Trophoblast cell (in vitro differentiated cells and primary cell): ENCODE measurements at regions not wholly inside any gene's neighbourhood (a gene's known extent, or its start where the extent isn't known, plus 50 kb on each side); places are given as distances from the start of the nearest gene placed in this dataset.
A peak's percentile ranks its signal among the peaks of the same experiment; 100 is the strongest.

Experiments
- DNase-seq, 2 donors: peaks; one replicate each; pipeline ENCODE4 v3.0.0-alpha.2; 2016
- H2AFZ ChIP-seq: 2 replicates; pipeline ENCODE4 v1.6.1; 2013; ENCODE audit warnings: low read length, moderate library complexity, mild to moderate bottlenecking; ENCODE audit not compliant: insufficient read depth, poor library complexity
- H2AK5ac ChIP-seq: 2 replicates; pipeline ENCODE4 v1.6.1; 2013; ENCODE audit warnings: mild to moderate bottlenecking, low read length
- H2BK120ac ChIP-seq: 2 replicates; pipeline ENCODE4 v1.6.1; 2013; ENCODE audit warnings: low read length, mild to moderate bottlenecking, moderate library complexity; ENCODE audit not compliant: insufficient read depth, poor library complexity
- H2BK12ac ChIP-seq: 2 replicates; pipeline ENCODE4 v1.6.1; 2013; ENCODE audit warnings: mild to moderate bottlenecking, low read length, moderate library complexity
- H2BK5ac ChIP-seq: 2 replicates; pipeline ENCODE4 v1.6.1; 2013; ENCODE audit warnings: low read length, low read depth, moderate library complexity, mild to moderate bottlenecking; ENCODE audit not compliant: poor library complexity
- H3K14ac ChIP-seq: 2 replicates; pipeline ENCODE4 v1.6.1; 2013; ENCODE audit warnings: mild to moderate bottlenecking, low read length
- H3K18ac ChIP-seq: 2 replicates; pipeline ENCODE4 v1.6.1; 2013; ENCODE audit warnings: mild to moderate bottlenecking, low read length
- H3K23ac ChIP-seq: 2 replicates; pipeline ENCODE4 v1.6.1; 2013; ENCODE audit warnings: low read length
- H3K27ac ChIP-seq: 2 replicates; pipeline ENCODE4 v1.5.1; 2013; ENCODE audit warnings: low read depth, mild to moderate bottlenecking, inconsistent platforms, low read length, moderate library complexity
- H3K27me3 ChIP-seq: 2 replicates; pipeline ENCODE4 v1.6.1; 2013; ENCODE audit warnings: inconsistent platforms, mild to moderate bottlenecking, low read length, moderate library complexity; ENCODE audit not compliant: insufficient read depth
- H3K36me3 ChIP-seq, 2 experiments: 1 replicate in 1 of 2; 2 replicates in 1 of 2; pipeline ENCODE4 v1.6.1; 2013; ENCODE audit warnings: low read length in 2 of 2, mild to moderate bottlenecking in 2 of 2, moderate library complexity in 1 of 2; ENCODE audit not compliant: insufficient read depth in 2 of 2, control insufficient read depth in 1 of 2
- H3K4ac ChIP-seq: 2 replicates; pipeline ENCODE4 v1.6.1; 2013; ENCODE audit warnings: low read depth, mild to moderate bottlenecking, low read length, moderate library complexity
- H3K4me1 ChIP-seq, 2 experiments: 1 replicate in 1 of 2; 2 replicates in 1 of 2; pipeline ENCODE4 v1.6.1; 2013; ENCODE audit warnings: low read length in 2 of 2, mild to moderate bottlenecking in 2 of 2, moderate library complexity in 1 of 2; ENCODE audit not compliant: insufficient read depth in 2 of 2, control insufficient read depth in 1 of 2
- H3K4me2 ChIP-seq: 2 replicates; pipeline ENCODE4 v1.6.1; 2013; ENCODE audit warnings: inconsistent platforms, mild to moderate bottlenecking, low read length, moderate library complexity
- H3K4me3 ChIP-seq: 2 replicates; pipeline ENCODE4 v1.5.1; 2013; ENCODE audit warnings: mild to moderate bottlenecking, low read depth, low read length, inconsistent platforms
- H3K79me1 ChIP-seq: one replicate; pipeline ENCODE4 v1.6.1; 2013; ENCODE audit warnings: low read length
- H3K79me2 ChIP-seq: 2 replicates; pipeline ENCODE4 v1.6.1; 2013; ENCODE audit warnings: low read length, mild to moderate bottlenecking; ENCODE audit not compliant: control insufficient read depth, insufficient read depth, poor library complexity
- H3K9ac ChIP-seq: 2 replicates; pipeline ENCODE4 v1.6.1; 2013; ENCODE audit warnings: mild to moderate bottlenecking, low read length
- H3K9me3 ChIP-seq: 2 replicates; pipeline ENCODE4 v1.6.1; 2013; ENCODE audit warnings: low read depth, mild to moderate bottlenecking, control low read depth, inconsistent platforms, low read length; ENCODE audit not compliant: insufficient read depth
- H4K12ac ChIP-seq: 2 replicates; pipeline ENCODE4 v1.6.1; 2013; ENCODE audit warnings: low read depth, mild to moderate bottlenecking, low read length, moderate library complexity
- H4K8ac ChIP-seq: 2 replicates; pipeline ENCODE4 v1.6.1; 2013; ENCODE audit warnings: low read depth, mild to moderate bottlenecking, low read length, moderate library complexity
- H4K91ac ChIP-seq: one replicate; pipeline ENCODE4 v1.6.1; 2013; ENCODE audit warnings: low read depth, mild to moderate bottlenecking, low read length, moderate library complexity
- WGBS: extraction: QIAGEN DNeasy Blood & Tissue Kit; methylation state at CpG from one replicate; pipeline ENCODE4 v1.1.7; 2013; ENCODE audit warnings: missing lambda C conversion rate; ENCODE audit not compliant: insufficient read length, insufficient coverage; ENCODE audit errors: extremely low coverage; 5-methylcytosine and 5-hydroxymethylcytosine counted together

GRCh38 chr9:118163751-118164150 is 459.5 kb downstream of the TLR4 start:
- H3K27me3 ChIP-seq: no peaks in the 10 kb centered on the region
- H3K9ac ChIP-seq: no peak overlapping the region
- H3K4me2 ChIP-seq: no peak overlapping the region
- no peaks in the 10 kb centered on the region for H3K79me2 ChIP-seq
- no peak overlapping the region for H2BK12ac ChIP-seq
- no peak overlapping the region for H4K91ac ChIP-seq
- H3K36me3 ChIP-seq: no peaks in the 10 kb centered on the region
- H3K27ac ChIP-seq: no peak overlapping the region
- no peak for DNase-seq
- H3K79me1 ChIP-seq: no peaks in the 10 kb centered on the region
- no peak overlapping the region for H3K4me3 ChIP-seq
- no peak overlapping the region for H2AK5ac ChIP-seq
- no peaks in the 10 kb centered on the region for H3K9me3 ChIP-seq
- H3K14ac ChIP-seq: no peak overlapping the region
- no peaks in the 10 kb centered on the region for H3K4me1 ChIP-seq
- H3K23ac ChIP-seq: no peak overlapping the region
- H4K8ac ChIP-seq: no peak overlapping the region
- no peak overlapping the region for H3K4ac ChIP-seq
- H2BK5ac ChIP-seq: no peak overlapping the region
- no CpG with 5 or more reads among the region's 2 CpGs for WGBS
- H2AFZ ChIP-seq: no peak overlapping the region
- H2BK120ac ChIP-seq: no peak overlapping the region
- H4K12ac ChIP-seq: no peak overlapping the region
- H3K18ac ChIP-seq: no peak overlapping the region

- no peak for DNase-seq
- H3K14ac ChIP-seq: no peak overlapping the region
- H3K4me2 ChIP-seq: no peak overlapping the region
- no peaks in the 10 kb centered on the region for H3K4me1 ChIP-seq
- no peak overlapping the region for H2AK5ac ChIP-seq
- H3K4me3 ChIP-seq: no peak overlapping the region
- WGBS: no CpG with 5 or more reads among the region's 1 CpG
- no peak overlapping the region for H2BK5ac ChIP-seq
- H3K23ac ChIP-seq: no peak overlapping the region
- H3K79me1 ChIP-seq: no peaks in the 10 kb centered on the region
- H3K79me2 ChIP-seq: no peaks in the 10 kb centered on the region
- no peak overlapping the region for H2BK120ac ChIP-seq
- no peak overlapping the region for H4K8ac ChIP-seq
- no peaks in the 10 kb centered on the region for H3K36me3 ChIP-seq
- no peaks in the 10 kb centered on the region for H3K9me3 ChIP-seq
- no peak overlapping the region for H3K4ac ChIP-seq
- H3K27me3 ChIP-seq: no peaks in the 10 kb centered on the region
- no peak overlapping the region for H3K9ac ChIP-seq
- no peak overlapping the region for H4K12ac ChIP-seq
- H2BK12ac ChIP-seq: no peak overlapping the region
- no peak overlapping the region for H4K91ac ChIP-seq
- H3K27ac ChIP-seq: no peak overlapping the region
- H2AFZ ChIP-seq: no peak overlapping the region
- no peak overlapping the region for H3K18ac ChIP-seq
These were observed 461.2 kb downstream of the TLR4 start for GRCh38 chr9:118165451-118165850.

- WGBS: no CpG with 5 or more reads among the region's 6 CpGs
- H3K79me2 ChIP-seq: no peaks in the 10 kb centered on the region
- no peak overlapping the region for H2AK5ac ChIP-seq
These were observed 466.1 kb downstream of the TLR4 start for GRCh38 chr9:118170032-118170955.

GRCh38 chr9:118177241-118177640 is 473.0 kb downstream of the TLR4 start:
- Histone ChIP-seq H2BK12ac (no peak overlapping the region), H4K8ac (no peak overlapping the region), H3K79me2 (no peaks in the 10 kb centered on the region), H3K18ac (no peak overlapping the region), H3K4ac (no peak overlapping the region), H4K12ac (no peak overlapping the region), H3K27me3 (no peaks in the 10 kb centered on the region), H2AK5ac (no peak overlapping the region), H2BK120ac (no peak overlapping the region), H3K27ac (no peak overlapping the region), H3K23ac (no peak overlapping the region), H2AFZ (no peak overlapping the region), H3K9me3 (no peaks in the 10 kb centered on the region), H3K4me2 (no peak overlapping the region), H3K36me3 (no peaks in the 10 kb centered on the region), H4K91ac (no peak overlapping the region), H3K4me3 (no peak overlapping the region), H2BK5ac (no peak overlapping the region), H3K79me1 (no peaks in the 10 kb centered on the region), H3K4me1 (no peaks in the 10 kb centered on the region), H3K9ac (no peak overlapping the region), H3K14ac (no peak overlapping the region)
- no peak for DNase-seq

More at GRCh38 chr9:118170032-118170955, 466.1 kb downstream of the TLR4 start:
- H3K9ac ChIP-seq: no peak overlapping the region
- no peak overlapping the region for H4K8ac ChIP-seq
- H2AFZ ChIP-seq: no peak overlapping the region
- H3K4me2 ChIP-seq: no peak overlapping the region
- H2BK120ac ChIP-seq: no peak overlapping the region
- H3K14ac ChIP-seq: no peak overlapping the region
- DNase-seq: peak; percentile 16 to 58
- no peak overlapping the region for H3K4me3 ChIP-seq
- H4K91ac ChIP-seq: no peak overlapping the region
- no peaks in the 10 kb centered on the region for H3K36me3 ChIP-seq
- H3K79me1 ChIP-seq: no peaks in the 10 kb centered on the region
- no peak overlapping the region for H3K18ac ChIP-seq
- H3K4me1 ChIP-seq: no peaks in the 10 kb centered on the region
- no peak overlapping the region for H4K12ac ChIP-seq
- H3K27me3 ChIP-seq: no peaks in the 10 kb centered on the region
- H3K23ac ChIP-seq: no peak overlapping the region
- H3K27ac ChIP-seq: no peak overlapping the region
- no peak overlapping the region for H2BK12ac ChIP-seq
- H2BK5ac ChIP-seq: no peak overlapping the region
- no peak overlapping the region for H3K4ac ChIP-seq
- H3K9me3 ChIP-seq: no peaks in the 10 kb centered on the region
